ENCODE measurements at regions not wholly inside any gene's neighbourhood (a gene's known extent, or its start where the extent isn't known, plus 50 kb on each side); places are given as distances from the start of the nearest gene placed in this dataset.

GRCh38 chr5:68894673-68895072 lies 199.1 kb upstream of the SLC30A5 start:
- DNase-seq = no peak

GRCh38 chr5:68898951-68899471 lies 194.8 kb upstream of the SLC30A5 start:
- DNase-seq = no peak

- no peak for DNase-seq
Measured at GRCh38 chr5:68911840-68912690, 181.7 kb upstream of the SLC30A5 start.

GRCh38 chr5:68915079-68915478 lies 178.7 kb upstream of the SLC30A5 start:
- no peak for DNase-seq

GRCh38 chr5:68918306-68918705 lies 175.5 kb upstream of the SLC30A5 start:
- DNase-seq = no peak

GRCh38 chr5:68919988-68920490 lies 173.8 kb upstream of the SLC30A5 start:
- no peak for DNase-seq

GRCh38 chr5:68920888-68921287 lies 172.9 kb upstream of the SLC30A5 start:
- DNase-seq = no peak

- no peak for DNase-seq
Measured at GRCh38 chr5:68922172-68922987, 171.4 kb upstream of the SLC30A5 start.

GRCh38 chr5:68924481-68925145 lies 169.2 kb upstream of the SLC30A5 start:
- DNase-seq = no peak

GRCh38 chr5:68928617-68929302 lies 165.1 kb upstream of the SLC30A5 start:
- no peak for DNase-seq

- no peak for DNase-seq
Measured at GRCh38 chr5:68930139-68930538, 163.7 kb upstream of the SLC30A5 start.

- DNase-seq = no peak
Measured at GRCh38 chr5:68932830-68933434, 160.9 kb upstream of the SLC30A5 start.

GRCh38 chr5:68942169-68942568 lies 151.6 kb upstream of the SLC30A5 start:
- DNase-seq = no peak

- no peak for DNase-seq
Measured at GRCh38 chr5:68946728-68947127, 147.1 kb upstream of the SLC30A5 start.

GRCh38 chr5:68947986-68948385 lies 145.8 kb upstream of the SLC30A5 start:
- DNase-seq = no peak

- no peak for DNase-seq
Measured at GRCh38 chr5:68949256-68949655, 144.6 kb upstream of the SLC30A5 start.

GRCh38 chr5:68949711-68950110 lies 144.1 kb upstream of the SLC30A5 start:
- no peak for DNase-seq

GRCh38 chr5:68950125-68950524 lies 143.7 kb upstream of the SLC30A5 start:
- no peak for DNase-seq

GRCh38 chr5:68950930-68951329 lies 142.9 kb upstream of the SLC30A5 start:
- DNase-seq = no peak

GRCh38 chr5:68953231-68953874 lies 140.5 kb upstream of the SLC30A5 start:
- DNase-seq = no peak

GRCh38 chr5:68953875-68954617 lies 139.8 kb upstream of the SLC30A5 start:
- no peak for DNase-seq
